NCI-H1092 (cell line): ENCODE measurements at regions not wholly inside any gene's neighbourhood (a gene's known extent, or its start where the extent isn't known, plus 50 kb on each side); places are given as distances from the start of the nearest gene placed in this dataset.
"Not testable (repeated sequence)": the region's sequence is repeated elsewhere in the genome, so short reads cannot be mapped to it uniquely, and the experiment has no call there.

ENCODE experiments used
- DNase-seq: peaks from one replicate; lab custom pipeline; 2025; lab: John Stamatoyannopoulos, UW

- DNase-seq = no peak
Observed at GRCh38 chr5:163885117-163885516, 379.7 kb downstream of the MAT2B start.

- no peak for DNase-seq
Observed at GRCh38 chr5:163887854-163888253, 382.4 kb downstream of the MAT2B start.

- DNase-seq = no peak
Observed at GRCh38 chr5:163888366-163888765, 382.9 kb downstream of the MAT2B start.

- DNase-seq = no peak
Observed at GRCh38 chr5:163889369-163889768, 383.9 kb downstream of the MAT2B start.

- no peak for DNase-seq
Observed at GRCh38 chr5:163890261-163890660, 384.8 kb downstream of the MAT2B start.

GRCh38 chr5:163893281-163893680, 387.9 kb downstream of the MAT2B start:
- no peak for DNase-seq

- DNase-seq = no peak
Observed at GRCh38 chr5:163894645-163895044, 389.2 kb downstream of the MAT2B start.

GRCh38 chr5:163898873-163899272, 393.5 kb downstream of the MAT2B start:
- no peak for DNase-seq

GRCh38 chr5:163907783-163908182, 402.4 kb downstream of the MAT2B start:
- DNase-seq = not testable (repeated sequence)

GRCh38 chr5:163908253-163908652, 402.8 kb downstream of the MAT2B start:
- no peak for DNase-seq

GRCh38 chr5:163910226-163910625, 404.8 kb downstream of the MAT2B start:
- no peak for DNase-seq

GRCh38 chr5:163912046-163912445, 406.6 kb downstream of the MAT2B start:
- no peak for DNase-seq

GRCh38 chr5:163913548-163913947, 408.1 kb downstream of the MAT2B start:
- DNase-seq = no peak

- no peak for DNase-seq
Observed at GRCh38 chr5:163914910-163915309, 409.5 kb downstream of the MAT2B start.

GRCh38 chr5:163915481-163915961, 410.1 kb downstream of the MAT2B start:
- DNase-seq = no peak

GRCh38 chr5:163916376-163916775, 411.0 kb downstream of the MAT2B start:
- no peak for DNase-seq

- DNase-seq = no peak
Observed at GRCh38 chr5:163916861-163917260, 411.4 kb downstream of the MAT2B start.

- DNase-seq = no peak
Observed at GRCh38 chr5:163917747-163918146, 412.3 kb downstream of the MAT2B start.

GRCh38 chr5:163934990-163935389, 429.6 kb downstream of the MAT2B start:
- not testable (repeated sequence) for DNase-seq

- DNase-seq = no peak
Observed at GRCh38 chr5:163938595-163938994, 433.2 kb downstream of the MAT2B start.

GRCh38 chr5:163941079-163941478, 435.7 kb downstream of the MAT2B start:
- no peak for DNase-seq

- DNase-seq = no peak
Observed at GRCh38 chr5:163943546-163943945, 438.1 kb downstream of the MAT2B start.

- DNase-seq = no peak
Observed at GRCh38 chr5:163944738-163945137, 439.3 kb downstream of the MAT2B start.

GRCh38 chr5:163947848-163948666, 442.6 kb downstream of the MAT2B start:
- no peak for DNase-seq
